ENCODE measurements at regions not wholly inside any gene's neighbourhood (a gene's known extent, or its start where the extent isn't known, plus 50 kb on each side); places are given as distances from the start of the nearest gene placed in this dataset.

- TF ChIP-seq CTCF (conservative IDR thresholded peaks at IDR 0.05): no peak
- no peak for TF ChIP-seq ZFX (IDR thresholded peaks at IDR 0.05)
Measured at GRCh38 chr7:19928247-19928646, 154.8 kb upstream of the TMEM196 start.

All from C4-2B (cell line).